ENCODE measurements at regions not wholly inside any gene's neighbourhood (a gene's known extent, or its start where the extent isn't known, plus 50 kb on each side); places are given as distances from the start of the nearest gene placed in this dataset.
"Not testable (repeated sequence)": the region's sequence is repeated elsewhere in the genome, so short reads cannot be mapped to it uniquely, and the experiment has no call there.

GRCh38 chrX:96183843-96184242 lies 500.8 kb upstream of the DIAPH2 start:
- no peak for DNase-seq

DNA sequence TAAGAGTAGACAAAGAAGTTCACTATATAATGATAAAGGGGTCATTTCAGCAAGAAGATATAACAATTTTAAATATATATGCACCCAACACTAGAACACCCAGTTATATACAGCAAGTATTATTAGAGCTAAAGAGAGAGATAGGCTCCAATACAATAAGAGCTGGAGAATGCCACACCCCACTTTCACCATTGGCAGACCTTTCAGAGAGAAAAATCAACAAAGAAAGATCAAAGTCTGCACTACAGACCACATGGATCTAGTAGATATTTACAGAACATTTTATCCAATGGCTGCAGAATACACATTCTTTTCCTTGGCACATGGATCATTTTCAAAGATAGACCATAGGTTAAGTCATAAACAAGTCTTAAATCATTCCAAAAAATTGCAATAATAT lies 479.7 kb upstream of the DIAPH2 start:
- no peak for DNase-seq

DNA sequence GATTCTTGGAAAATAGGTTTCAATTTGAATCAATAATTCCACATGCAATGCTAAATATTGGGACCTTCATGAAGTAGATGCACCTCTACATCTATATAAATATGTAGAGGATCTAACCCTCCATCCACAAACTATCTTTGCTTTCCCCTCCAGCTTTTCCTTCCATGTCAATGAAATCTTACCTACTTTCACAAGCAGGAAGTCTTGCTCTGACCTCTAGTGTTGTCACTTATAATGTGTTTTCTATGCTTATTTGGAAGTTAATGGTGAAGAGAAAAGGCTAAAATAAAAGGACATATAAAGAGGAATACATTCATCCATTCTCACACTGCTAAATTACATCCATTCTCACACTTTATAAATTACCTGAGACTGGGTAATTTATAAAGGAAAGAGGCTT lies 472.7 kb upstream of the DIAPH2 start:
- DNase-seq: no peak

DNA sequence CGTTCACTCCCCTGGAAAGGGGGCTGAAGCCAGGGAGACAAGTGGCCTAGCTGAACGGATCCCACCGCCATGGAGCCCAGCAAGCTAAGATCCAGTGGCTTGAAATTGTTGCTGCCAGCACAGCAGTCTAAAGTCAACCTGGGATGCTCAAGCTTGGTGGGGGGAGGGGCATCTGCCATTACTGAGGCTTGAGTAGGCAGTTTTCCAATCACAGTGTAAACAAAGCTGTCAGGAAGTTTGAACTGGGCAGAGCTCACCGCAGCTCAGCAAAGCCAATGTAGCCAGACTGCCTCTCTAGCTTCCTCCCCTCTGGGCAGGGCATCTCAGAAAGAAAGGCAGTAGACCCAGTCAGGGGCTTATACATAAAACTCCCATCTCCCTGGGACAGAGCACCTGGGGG lies 470.0 kb upstream of the DIAPH2 start:
- DNase-seq: not testable (repeated sequence)

GRCh38 chrX:96224279-96224678 lies 460.4 kb upstream of the DIAPH2 start:
- no peak for DNase-seq

- no peak for DNase-seq
These were observed 439.7 kb upstream of the DIAPH2 start for GRCh38 chrX:96244955-96245354.

GRCh38 chrX:96246436-96246835 lies 438.2 kb upstream of the DIAPH2 start:
- DNase-seq: no peak

Measured in amygdala (tissue), 56 donors.